HUES48 (cell line): ENCODE measurements at regions not wholly inside any gene's neighbourhood (a gene's known extent, or its start where the extent isn't known, plus 50 kb on each side); places are given as distances from the start of the nearest gene placed in this dataset.

Experiments used
- H3K27ac ChIP-seq: one replicate; pipeline ENCODE4 v1.7.0; 2013; ENCODE audit warnings: low read depth, low read length, inconsistent platforms
- H3K27me3 ChIP-seq: 2 replicates; pipeline ENCODE4 v1.6.1; 2013; ENCODE audit warnings: mild to moderate bottlenecking, low read length; ENCODE audit not compliant: control insufficient read depth, insufficient read depth
- H3K36me3 ChIP-seq: 2 replicates; pipeline ENCODE4 v1.6.1; 2013; ENCODE audit warnings: low read length; ENCODE audit not compliant: control insufficient read depth, insufficient read depth
- H3K4me1 ChIP-seq: 2 replicates; pipeline ENCODE4 v1.6.1; 2013; ENCODE audit warnings: mild to moderate bottlenecking, low read length; ENCODE audit not compliant: control insufficient read depth, insufficient read depth
- H3K4me3 ChIP-seq: 2 replicates; pipeline ENCODE4 v1.5.1; 2013; ENCODE audit warnings: mild to moderate bottlenecking, low read depth, low read length
- H3K9ac ChIP-seq: 2 replicates; pipeline ENCODE4 v1.6.1; 2013; ENCODE audit warnings: mild to moderate bottlenecking, low read depth, low read length, moderate library complexity
- H3K9me3 ChIP-seq: 2 replicates; pipeline ENCODE4 v1.6.1; 2013; ENCODE audit warnings: low read length; ENCODE audit not compliant: control insufficient read depth, insufficient read depth

DNA sequence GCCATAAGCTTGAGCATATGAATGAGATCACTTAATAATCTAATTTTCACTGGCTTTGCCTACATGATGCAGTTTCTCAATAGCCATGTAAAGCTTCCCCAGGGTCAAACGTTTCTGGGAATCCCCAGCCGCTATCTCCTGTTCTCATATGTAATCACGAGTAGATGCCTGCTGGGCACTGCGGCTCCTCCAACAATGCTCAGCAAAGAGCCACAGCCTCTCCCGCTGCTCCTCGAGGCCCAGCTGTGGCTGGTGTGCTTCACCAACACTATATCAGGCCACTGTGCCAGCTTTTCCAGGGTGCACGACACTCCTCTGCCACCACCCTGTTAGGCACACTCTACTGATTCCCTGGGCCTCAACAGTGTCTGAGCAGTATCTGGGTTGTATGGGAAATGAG, 78.3 kb upstream of the RASGEF1B start:
- Histone ChIP-seq H3K4me1 (peaks cover 4% of the 10 kb centered on the region; the same call in 1 of the 2 replicates), H3K27me3 (no peaks in the 10 kb centered on the region), H3K36me3 (no peaks in the 10 kb centered on the region), H3K9ac (no peak overlapping the region), H3K4me3 (no peak overlapping the region), H3K9me3 (no peaks in the 10 kb centered on the region), H3K27ac (no peak overlapping the region)

DNA sequence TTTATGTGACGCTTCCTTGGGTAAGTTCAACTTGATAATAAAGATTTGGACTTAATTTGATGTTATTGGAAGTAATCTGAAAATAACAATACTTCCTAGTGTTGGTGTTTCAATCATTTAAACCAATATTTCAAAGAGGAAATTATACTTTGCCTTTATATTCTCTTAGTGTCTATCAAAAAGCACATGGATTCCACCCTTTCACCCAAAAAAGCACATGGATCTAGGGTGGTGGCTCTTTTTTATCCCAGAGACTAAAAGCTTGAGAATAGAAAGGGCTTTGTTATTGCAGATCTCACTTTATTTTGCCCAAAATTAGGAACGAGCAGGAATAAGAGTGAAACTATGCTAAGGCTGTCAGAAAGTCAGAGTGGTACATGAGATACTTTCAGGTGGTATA, 75.1 kb upstream of the RASGEF1B start:
- H3K36me3 ChIP-seq: no peaks in the 10 kb centered on the region
- no peak overlapping the region for H3K9ac ChIP-seq
- H3K27me3 ChIP-seq: no peaks in the 10 kb centered on the region
- H3K4me3 ChIP-seq: no peak overlapping the region
- H3K9me3 ChIP-seq: no peaks in the 10 kb centered on the region
- no peak overlapping the region for H3K27ac ChIP-seq
- H3K4me1 ChIP-seq: peaks cover 4% of the 10 kb centered on the region; the same call in 1 of the 2 replicates

DNA sequence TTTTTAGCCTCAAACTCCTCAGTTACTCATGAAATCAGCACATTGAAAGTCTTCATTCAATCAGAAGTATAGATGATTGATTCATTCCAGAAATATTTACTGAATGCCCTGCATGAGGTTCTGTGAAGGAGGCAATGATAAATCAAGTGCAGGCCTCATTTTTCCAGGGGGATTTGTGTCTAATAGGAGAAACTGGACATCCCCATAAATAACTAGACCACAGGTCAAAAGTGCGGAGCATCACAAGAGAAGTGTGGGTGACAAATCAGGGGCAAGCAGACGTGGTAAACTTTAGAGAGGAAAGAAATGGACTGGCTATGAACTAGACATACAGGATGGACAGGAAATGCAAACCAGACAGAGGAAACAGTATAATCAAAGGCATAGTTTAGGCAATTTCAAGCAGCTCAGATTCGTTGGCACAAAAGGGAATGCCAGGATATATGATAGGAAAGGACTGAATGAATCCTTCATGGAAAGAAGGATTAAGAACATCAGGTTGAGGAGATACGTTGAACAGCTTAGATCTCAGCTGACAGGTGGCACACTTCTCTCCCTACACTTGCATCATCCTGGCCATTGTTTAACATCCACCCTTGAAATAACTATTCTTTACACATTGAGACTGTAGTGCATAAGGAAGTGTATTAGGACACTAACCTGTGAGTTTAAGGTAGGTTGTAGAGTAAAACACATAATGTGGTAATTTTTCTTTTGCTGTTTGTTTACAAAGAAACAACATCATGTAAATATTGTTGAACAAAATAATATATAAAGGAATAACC, 69.6 kb upstream of the RASGEF1B start:
- H3K4me1 ChIP-seq: no peaks in the 10 kb centered on the region
- no peaks in the 10 kb centered on the region for H3K27me3 ChIP-seq
- no peak overlapping the region for H3K27ac ChIP-seq
- H3K9ac ChIP-seq: no peak overlapping the region
- no peaks in the 10 kb centered on the region for H3K9me3 ChIP-seq
- H3K4me3 ChIP-seq: no peak overlapping the region
- H3K36me3 ChIP-seq: no peaks in the 10 kb centered on the region

DNA sequence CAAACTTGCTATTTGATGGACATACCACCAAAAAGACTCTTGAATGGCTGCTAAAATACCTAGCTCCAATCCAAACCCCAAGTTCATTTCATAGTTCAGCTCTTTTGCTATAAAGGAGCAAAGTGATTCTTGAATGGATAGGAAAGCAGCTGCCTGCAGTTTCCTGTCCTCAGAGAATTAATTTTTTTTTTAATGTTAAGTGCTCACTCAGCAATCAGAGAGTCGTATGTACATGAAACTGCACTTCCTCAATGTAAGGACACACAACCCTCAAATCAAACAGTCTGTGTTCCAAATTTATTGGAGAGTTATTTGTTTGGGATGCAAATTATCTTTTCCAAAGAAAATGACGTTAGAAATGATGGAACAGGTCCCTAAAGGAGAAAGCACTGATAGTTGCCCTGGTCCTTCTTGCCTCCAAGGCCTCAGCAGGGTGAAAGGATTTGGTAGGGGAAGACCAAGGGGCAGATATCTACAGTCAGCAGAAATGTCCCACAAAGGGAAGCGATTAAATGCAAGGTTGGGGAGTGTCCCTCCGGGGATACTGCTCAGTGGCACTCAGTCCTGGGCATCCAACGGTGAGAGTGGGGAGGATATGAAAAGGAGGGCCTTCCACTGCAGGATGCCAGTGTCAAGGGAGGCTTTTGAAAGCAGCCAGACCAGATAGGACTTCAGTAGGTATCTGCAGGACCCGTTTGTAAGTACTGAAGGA, 67.2 kb upstream of the RASGEF1B start:
- no peak overlapping the region for H3K4me3 ChIP-seq
- no peaks in the 10 kb centered on the region for H3K27me3 ChIP-seq
- H3K4me1 ChIP-seq: no peaks in the 10 kb centered on the region
- no peaks in the 10 kb centered on the region for H3K9me3 ChIP-seq
- H3K9ac ChIP-seq: no peak overlapping the region
- no peaks in the 10 kb centered on the region for H3K36me3 ChIP-seq
- H3K27ac ChIP-seq: no peak overlapping the region

DNA sequence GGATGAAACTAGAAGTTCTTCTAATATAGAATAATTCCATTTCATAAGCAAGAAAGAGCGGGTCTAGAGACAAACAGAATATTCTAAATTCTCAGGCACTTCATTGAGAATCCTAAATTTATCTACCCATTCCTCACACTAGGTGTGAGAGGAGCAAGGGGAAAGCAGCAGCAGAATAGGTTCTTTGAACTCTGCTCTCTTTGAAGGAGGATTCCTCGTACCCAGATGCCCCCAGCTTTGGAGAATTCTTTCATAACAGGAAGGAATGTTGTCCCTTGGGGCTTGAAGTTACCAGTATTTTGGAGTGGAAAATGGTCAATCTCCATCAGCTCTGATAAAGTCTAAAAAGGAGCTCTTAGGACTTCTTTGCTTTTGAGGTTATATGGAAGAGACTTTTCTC, 59.7 kb upstream of the RASGEF1B start:
- Histone ChIP-seq H3K9me3 (no peaks in the 10 kb centered on the region), H3K27me3 (no peaks in the 10 kb centered on the region), H3K4me1 (no peaks in the 10 kb centered on the region), H3K36me3 (no peaks in the 10 kb centered on the region), H3K27ac (no peak overlapping the region), H3K9ac (no peak overlapping the region), H3K4me3 (no peak overlapping the region)

DNA sequence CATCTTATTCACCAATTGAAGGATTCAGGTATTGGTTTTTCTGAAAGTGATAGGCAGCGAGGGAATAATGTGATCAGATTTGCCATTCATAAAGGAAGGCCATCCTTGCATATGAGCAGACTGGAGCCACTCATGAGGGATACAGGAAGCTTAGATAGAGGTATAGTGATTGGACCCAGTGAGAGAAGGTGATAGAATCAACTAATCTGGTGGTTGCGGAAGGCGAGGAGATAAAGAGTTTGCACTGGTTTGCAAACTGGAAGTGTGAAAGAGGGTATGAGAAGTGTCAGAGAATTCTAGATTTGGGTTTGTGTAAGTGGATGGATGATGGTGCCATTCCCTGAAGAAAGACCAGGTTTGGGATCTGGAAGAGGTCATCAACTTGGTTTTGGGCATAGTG, 57.3 kb upstream of the RASGEF1B start:
- no peaks in the 10 kb centered on the region for H3K27me3 ChIP-seq
- no peak overlapping the region for H3K9ac ChIP-seq
- no peak overlapping the region for H3K27ac ChIP-seq
- no peaks in the 10 kb centered on the region for H3K4me1 ChIP-seq
- no peak overlapping the region for H3K4me3 ChIP-seq
- no peaks in the 10 kb centered on the region for H3K9me3 ChIP-seq
- no peaks in the 10 kb centered on the region for H3K36me3 ChIP-seq

DNA sequence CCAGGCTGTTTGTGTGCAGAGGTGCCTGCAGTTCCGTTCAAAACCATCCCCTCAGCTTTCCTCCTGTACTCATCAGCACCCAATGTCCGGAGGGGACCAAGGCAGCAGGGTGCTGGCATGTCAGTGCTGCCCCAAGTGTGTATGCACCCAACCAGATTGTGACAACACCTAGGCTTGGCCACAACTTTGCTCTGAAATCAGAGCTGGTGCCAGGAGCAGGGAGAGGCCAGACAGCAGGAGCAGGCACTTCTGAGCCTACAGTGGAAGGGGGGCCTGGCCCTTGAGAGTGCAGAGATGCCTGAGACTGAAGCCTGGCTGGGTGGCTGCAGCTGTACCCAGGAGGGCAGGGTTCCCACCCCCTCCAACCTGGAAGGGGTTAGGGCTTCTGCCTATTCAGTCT, 56.5 kb upstream of the RASGEF1B start:
- H3K27ac ChIP-seq: no peak overlapping the region
- H3K4me3 ChIP-seq: no peak overlapping the region
- H3K9ac ChIP-seq: no peak overlapping the region
- 0 out of 2 replicates have a peak, but pooled peaks cover 3% of the 10 kb centered on the region for H3K4me1 ChIP-seq
- H3K36me3 ChIP-seq: no peaks in the 10 kb centered on the region
- no peaks in the 10 kb centered on the region for H3K9me3 ChIP-seq
- no peaks in the 10 kb centered on the region for H3K27me3 ChIP-seq

DNA sequence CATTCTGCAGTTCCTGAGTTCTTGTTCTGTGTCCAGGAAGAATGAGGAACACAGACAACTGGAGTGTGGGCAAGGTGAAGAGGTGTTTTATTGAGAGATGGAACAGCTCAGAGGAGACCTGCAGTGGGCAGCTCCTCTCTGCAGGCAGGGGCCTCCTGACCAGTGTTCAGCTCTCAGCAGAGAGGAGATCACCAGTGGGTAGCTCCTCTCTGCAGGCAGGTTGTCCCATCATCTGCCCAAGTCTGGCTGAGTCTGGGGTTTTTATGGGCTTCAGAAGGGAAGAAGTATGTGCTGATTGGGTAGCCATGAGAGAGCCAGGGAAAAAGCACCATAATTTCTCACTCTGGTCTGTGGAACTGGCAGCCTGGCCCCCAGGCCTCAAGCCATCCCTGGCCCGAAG, 56.0 kb upstream of the RASGEF1B start:
- Histone ChIP-seq H3K9ac (no peak overlapping the region), H3K36me3 (no peaks in the 10 kb centered on the region), H3K27ac (no peak overlapping the region), H3K9me3 (no peaks in the 10 kb centered on the region), H3K4me1 (0 out of 2 replicates have a peak, but pooled peaks cover 3% of the 10 kb centered on the region), H3K4me3 (no peak overlapping the region), H3K27me3 (no peaks in the 10 kb centered on the region)

DNA sequence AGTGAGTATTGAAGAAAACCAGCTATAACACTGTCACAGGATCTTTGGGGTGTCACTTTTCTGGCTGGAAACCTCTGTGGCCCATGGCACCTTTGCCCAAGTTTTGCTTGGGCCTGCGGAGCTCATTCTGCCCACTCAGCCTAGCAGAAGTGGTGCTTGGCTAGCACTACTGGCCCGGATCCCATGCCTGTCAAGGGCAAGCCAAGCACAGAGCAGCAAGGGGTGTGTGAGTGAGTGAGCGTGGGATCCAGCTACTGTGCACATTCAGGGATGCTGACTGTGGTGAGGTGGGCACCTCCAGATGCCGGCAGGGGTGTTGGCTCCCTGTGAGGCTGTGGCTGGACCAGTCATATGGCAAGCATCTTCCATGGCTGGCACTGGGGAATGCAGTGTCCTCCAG, 55.4 kb upstream of the RASGEF1B start:
- Histone ChIP-seq H3K4me1 (0 out of 2 replicates have a peak, but pooled peaks cover 3% of the 10 kb centered on the region), H3K27me3 (no peaks in the 10 kb centered on the region)

DNA sequence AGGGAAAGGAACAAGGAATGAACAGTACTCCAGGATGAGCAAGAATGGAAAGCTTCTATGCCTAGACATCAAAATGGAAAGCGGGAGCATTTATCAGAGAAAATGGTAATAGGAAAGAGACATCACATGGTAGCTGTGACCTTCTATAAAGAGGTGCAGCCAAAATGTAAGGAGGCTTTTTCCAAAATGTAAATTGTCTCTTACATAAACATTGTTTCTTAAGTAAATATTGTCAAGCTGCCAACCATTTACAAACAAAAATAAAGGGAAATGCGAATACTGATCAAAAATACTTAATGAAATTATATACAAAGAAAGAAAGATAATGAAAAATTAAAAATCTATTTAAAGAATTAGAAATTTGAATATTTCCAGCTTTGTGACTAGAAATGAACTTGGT, 55.0 kb upstream of the RASGEF1B start:
- 0 out of 2 replicates have a peak, but pooled peaks cover 3% of the 10 kb centered on the region for H3K4me1 ChIP-seq
- H3K9me3 ChIP-seq: no peaks in the 10 kb centered on the region
- H3K36me3 ChIP-seq: no peaks in the 10 kb centered on the region
- no peak overlapping the region for H3K27ac ChIP-seq
- H3K9ac ChIP-seq: no peak overlapping the region
- no peaks in the 10 kb centered on the region for H3K27me3 ChIP-seq
- H3K4me3 ChIP-seq: no peak overlapping the region

More for the DNA sequence above, 55.4 kb upstream of the RASGEF1B start:
- no peaks in the 10 kb centered on the region for H3K9me3 ChIP-seq
- H3K27ac ChIP-seq: no peak overlapping the region
- H3K4me3 ChIP-seq: no peak overlapping the region
- no peaks in the 10 kb centered on the region for H3K36me3 ChIP-seq
- H3K9ac ChIP-seq: no peak overlapping the region

DNA sequence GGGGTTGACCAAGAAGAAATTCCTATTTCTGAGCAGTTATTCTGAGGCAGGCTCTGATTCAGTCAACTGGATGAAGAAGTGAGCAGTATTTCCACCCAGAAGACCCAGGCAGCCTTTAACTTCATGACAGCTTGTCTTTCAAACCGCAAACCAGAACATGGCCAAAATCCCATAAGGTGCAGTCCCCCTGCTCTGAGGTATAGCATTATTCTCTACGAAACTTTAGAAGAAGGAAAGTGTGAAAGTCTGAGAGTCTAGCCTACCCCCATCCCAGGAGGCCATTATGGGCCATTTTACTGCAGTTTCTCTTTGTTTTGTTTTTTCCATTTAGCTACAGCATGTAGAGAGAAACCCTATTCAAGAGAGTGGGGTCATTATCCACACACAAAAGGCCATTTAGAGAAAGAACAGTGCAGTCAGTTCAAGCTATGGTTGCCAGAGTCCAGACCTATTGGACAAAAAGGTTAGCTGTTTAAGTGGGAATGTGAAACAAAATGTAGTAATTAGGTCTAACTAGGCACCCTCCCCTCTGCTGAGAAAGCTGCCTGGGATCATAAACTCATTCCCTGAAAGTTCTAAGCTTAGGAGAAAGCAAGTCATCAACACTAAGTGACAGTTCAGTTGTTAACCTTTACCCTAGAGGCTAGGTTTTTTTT, 52.1 kb upstream of the RASGEF1B start:
- Histone ChIP-seq H3K27me3 (no peaks in the 10 kb centered on the region), H3K9ac (no peak overlapping the region), H3K27ac (no peak overlapping the region)

More for the DNA sequence above, 52.1 kb upstream of the RASGEF1B start:
- H3K4me1 ChIP-seq: peaks cover 15% of the 10 kb centered on the region
- H3K36me3 ChIP-seq: no peaks in the 10 kb centered on the region
- H3K4me3 ChIP-seq: no peak overlapping the region
- H3K9me3 ChIP-seq: no peaks in the 10 kb centered on the region
